Stimulated activated naive CD8-positive, alpha-beta T cell treated with anti-CD3 and anti-CD28 coated beads, Interleukin-15, Interleukin-2, amounts not matched to agents 100 U/mL and 50 U/mL, for 24 hours (primary cell): ENCODE measurements at regions not wholly inside any gene's neighbourhood (a gene's known extent, or its start where the extent isn't known, plus 50 kb on each side); places are given as distances from the start of the nearest gene placed in this dataset.
A peak's percentile ranks its signal among the peaks of the same experiment; 100 is the strongest.

Experiments
- ATAC-seq: fragments of 150-1000 bp; cut with Tn5 transposase; one replicate; pipeline ENCODE4 v1.10.0; 2021
- DNase-seq: peaks from one replicate; pipeline ENCODE4 v3.0.0; 2021

- DNase-seq (no peak), ATAC-seq (peak; percentile 70)
These were observed 100.1 kb upstream of the MAP4K3 start for GRCh38 chr2:39537150-39537549.

GRCh38 chr2:39538718-39539117 is 101.6 kb upstream of the MAP4K3 start:
- DNase-seq (no peak), ATAC-seq (no peak)

DNA sequence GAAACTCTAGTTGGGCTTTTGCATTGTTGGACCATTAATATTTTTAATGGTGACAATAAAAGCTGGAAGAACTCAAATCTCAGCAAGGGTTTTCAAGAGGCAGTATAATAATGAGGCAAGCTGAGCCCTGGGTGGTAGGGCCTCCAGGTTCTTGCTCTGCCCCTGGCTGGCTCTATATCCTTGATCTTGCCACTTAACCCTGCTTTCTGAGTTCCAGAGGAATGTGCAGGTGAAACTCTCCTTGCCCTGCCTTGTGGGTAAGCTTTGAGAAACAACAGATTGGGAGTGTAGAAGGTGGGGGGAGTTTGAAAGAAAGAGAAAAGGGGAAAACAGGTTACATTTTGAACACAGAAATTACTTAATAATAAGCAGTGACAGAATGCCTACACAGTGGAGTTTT is 103.3 kb upstream of the MAP4K3 start:
- DNase-seq (no peak), ATAC-seq (no peak)

GRCh38 chr2:39541011-39541930 is 104.2 kb upstream of the MAP4K3 start:
- peak; percentile 30 for ATAC-seq

DNA sequence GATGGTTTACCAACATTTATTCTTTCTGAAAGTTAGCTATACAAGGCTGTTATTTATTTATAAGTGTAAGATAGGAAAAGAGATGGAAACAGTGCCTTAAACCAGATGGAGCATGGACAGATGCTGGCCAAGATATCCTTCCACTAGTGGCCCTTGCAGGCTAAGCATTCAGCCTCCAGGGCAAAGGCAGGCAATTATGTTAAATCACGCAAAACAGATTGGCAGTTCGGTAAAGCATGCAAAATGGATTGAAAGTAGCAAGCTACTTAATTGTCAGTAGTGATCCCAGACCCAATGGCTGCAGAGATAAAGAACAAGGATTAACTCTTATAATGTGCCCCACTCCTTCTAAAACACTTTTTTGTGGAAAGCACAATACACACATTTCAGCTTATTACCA is 105.4 kb upstream of the MAP4K3 start:
- no peak for DNase-seq
- no peak for ATAC-seq

More at GRCh38 chr2:39541011-39541930, 104.2 kb upstream of the MAP4K3 start:
- no peak for DNase-seq

GRCh38 chr2:39545957-39546356 is 108.9 kb upstream of the MAP4K3 start:
- DNase-seq (no peak), ATAC-seq (no peak)

DNA sequence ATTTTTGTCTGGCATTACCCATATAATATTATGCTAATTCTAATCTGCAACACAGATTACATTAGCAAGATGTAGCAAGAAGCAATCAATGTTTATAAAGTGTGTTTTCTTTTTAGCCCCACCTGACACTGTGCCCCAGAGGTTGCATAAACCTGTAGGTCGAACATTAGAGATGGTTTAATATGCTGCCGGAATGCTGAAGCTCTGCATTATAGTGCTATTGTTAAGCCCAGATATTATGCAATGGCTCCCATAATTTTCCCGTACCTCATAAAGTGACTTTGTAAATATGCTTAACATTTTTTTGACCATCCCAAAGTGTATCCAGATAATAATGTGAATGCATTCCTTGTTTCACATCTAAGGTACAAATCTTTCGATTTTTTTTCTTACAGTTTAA is 109.3 kb upstream of the MAP4K3 start:
- ATAC-seq (no peak), DNase-seq (no peak)

DNA sequence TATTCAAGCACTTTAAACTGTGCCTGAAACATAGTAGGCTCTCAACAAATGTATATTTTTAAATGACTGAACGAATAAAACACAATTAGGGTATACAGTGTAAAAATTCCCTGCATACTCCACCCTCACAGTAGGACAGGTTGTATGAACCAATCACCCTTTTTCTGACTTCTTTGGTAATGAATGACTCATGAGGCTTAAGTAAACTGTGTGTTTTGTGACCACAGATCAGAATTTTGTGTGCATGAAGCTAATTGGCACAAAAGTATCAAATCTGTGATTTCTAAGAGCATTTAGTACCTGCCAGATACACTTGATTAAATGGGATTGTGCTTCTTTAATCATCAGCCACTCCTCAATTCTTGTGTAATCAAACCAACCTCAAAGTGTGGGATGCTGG is 109.9 kb upstream of the MAP4K3 start:
- no peak for DNase-seq
- ATAC-seq = no peak

- DNase-seq (no peak), ATAC-seq (no peak)
These were observed 111.0 kb upstream of the MAP4K3 start for GRCh38 chr2:39547811-39548719.

GRCh38 chr2:39549000-39549399 is 111.9 kb upstream of the MAP4K3 start:
- ATAC-seq (no peak), DNase-seq (no peak)

DNA sequence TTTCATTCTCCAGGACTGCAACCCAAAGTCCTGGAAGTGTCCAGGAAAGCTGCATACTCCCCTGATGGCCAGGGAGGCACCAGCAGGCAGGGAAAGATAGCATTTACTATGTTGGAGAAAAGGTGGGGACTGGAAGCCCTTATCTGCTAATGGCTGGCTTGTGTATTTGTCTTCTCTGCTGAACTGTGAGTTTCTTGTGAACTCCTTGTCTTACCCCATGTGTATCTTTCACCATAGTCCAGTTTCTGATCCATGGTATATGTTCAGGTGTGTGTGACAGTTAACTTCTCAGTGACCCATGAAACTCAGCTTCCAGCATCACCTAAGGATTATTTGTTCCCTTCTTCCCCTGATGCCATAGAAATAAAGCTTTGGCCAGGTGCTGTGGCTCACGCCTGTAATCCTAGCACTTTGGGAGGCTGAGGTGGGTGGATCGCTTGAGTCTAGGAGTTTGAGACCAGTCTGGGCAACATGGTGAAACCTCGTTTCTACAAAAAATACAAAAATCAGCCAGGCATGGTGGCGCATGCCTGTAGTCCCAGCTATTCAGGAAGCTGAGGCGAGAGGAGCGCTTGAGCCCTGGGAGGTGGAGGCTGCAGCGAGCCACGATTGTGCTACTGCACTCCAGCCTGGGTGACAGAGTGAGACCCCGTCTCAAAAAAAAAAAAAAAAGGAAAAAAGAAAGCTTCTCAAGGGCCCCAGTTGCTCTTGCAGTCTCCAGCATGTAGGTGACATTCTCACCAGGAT is 112.8 kb upstream of the MAP4K3 start:
- DNase-seq (no peak), ATAC-seq (no peak)

- DNase-seq (no peak), ATAC-seq (no peak)
These were observed 113.7 kb upstream of the MAP4K3 start for GRCh38 chr2:39550701-39551285.

- DNase-seq (no peak), ATAC-seq (no peak)
These were observed 106.8 kb upstream of the TMEM178A start for GRCh38 chr2:39558906-39559305.

DNA sequence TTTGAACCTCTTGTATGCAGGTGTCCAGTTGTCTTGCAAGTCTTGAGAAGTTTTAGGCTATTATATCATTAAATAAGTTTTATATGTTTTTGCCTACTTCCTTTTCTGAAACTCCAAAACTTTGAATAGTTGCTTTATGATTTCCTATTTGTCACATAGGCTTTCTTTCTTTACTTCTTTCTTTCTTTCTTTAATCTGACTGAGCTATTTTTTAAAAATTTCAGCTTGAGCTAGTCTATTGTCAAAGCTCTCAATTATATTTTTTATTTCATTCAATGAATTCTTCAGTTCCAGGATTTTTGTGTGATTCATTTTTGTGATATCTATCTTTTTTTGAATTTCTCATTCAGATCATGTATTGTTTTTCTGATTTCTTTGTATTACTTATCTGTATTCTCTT is 102.1 kb upstream of the TMEM178A start:
- DNase-seq (no peak), ATAC-seq (no peak)

DNA sequence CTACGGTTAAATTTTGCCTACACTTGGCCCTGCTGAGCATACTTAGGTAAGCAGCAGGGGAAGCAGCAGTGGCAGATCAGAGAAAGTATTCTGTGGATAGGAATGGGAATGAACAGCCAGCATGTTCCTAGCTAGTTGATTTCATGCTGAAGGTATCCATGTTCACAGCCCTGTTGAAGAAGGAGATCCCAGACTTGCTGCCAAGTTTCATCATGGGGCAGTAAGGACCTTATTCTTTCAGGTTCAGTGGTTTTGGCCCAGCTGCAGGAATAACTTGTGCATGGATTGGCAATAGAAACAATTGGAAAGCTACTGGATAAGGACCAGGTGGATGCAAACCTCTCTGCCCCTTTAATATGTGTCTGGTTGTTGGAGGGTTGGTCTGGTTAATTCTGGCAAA is 98.2 kb upstream of the TMEM178A start:
- DNase-seq (no peak), ATAC-seq (no peak)

GRCh38 chr2:39568116-39568515 is 97.6 kb upstream of the TMEM178A start:
- ATAC-seq (no peak), DNase-seq (no peak)

DNA sequence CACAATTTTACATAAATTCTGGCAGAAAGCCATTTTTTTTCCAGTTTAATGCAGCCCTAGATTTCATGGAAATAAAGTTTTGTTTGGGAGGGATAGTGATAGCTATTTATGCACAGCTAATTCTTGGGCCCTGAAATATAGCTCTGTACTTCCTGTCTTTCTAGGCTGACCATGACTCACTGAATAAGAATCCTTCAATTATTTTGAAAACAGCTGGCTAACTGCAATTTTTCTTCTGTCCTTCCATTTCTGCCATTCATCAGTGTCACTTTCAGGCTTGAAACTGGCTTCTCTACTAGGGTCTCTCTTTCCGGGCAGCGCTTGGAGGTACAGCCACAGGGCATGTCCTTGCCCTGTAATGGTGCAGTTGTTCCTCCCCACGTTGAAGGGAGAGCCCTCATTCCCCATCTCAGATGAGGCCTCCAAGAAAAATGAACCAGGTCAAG is 97.1 kb upstream of the TMEM178A start:
- no peak for ATAC-seq
- DNase-seq = no peak

- ATAC-seq (no peak), DNase-seq (no peak)
These were observed 95.6 kb upstream of the TMEM178A start for GRCh38 chr2:39570130-39570555.

DNA sequence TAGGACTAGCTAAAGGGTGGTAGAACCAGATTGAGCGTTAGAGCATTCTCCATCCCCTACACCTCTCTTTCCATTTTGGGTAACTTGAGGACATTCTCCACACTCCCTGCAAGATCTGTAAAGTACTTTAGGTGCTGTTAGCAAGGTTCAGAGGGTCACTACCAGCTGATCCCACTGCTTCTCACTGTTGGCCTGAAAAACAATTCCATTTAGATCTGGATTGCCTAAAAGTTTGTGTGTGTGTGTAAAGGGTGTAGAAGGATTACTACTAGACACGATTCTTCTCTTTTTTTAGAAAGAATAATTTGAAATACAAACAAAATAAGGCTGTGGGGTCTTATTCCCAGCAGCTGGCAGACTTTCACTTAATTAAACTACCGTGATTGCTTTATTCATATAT is 95.1 kb upstream of the TMEM178A start:
- DNase-seq = no peak
- no peak for ATAC-seq

DNA sequence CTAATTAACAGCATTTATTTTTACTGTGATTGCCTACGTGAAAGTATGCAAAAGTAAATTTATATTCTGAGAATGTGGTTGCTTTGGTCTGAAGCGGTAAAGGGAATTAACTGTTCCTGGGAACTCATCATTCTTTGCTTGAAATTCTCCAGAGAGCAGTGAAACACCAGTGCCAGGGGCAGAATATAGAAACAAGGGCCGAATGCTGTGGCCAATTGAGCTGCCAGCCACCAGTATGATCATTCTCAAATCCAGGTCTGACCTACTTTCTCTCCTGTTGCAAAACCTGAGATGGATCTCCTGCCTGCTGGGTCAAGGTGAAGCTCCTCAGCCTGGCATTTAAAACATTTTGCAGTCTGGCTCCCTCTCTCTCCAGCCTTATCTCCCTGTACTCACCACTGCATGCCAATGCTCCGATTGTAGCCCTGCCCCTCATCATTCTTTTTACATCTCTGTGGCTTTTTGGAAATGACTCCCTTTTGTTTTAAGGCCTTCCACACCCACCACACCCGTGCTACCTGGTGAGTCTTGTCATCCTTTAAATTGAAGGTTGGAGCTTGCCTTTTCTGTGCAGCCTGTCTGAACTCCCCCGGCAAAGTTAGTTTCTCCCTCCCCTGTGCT is 94.5 kb upstream of the TMEM178A start:
- ATAC-seq (no peak), DNase-seq (no peak)

- DNase-seq (no peak), ATAC-seq (no peak)
These were observed 92.4 kb upstream of the TMEM178A start for GRCh38 chr2:39573276-39573675.
